G401.6 (cell line): ENCODE measurements at regions not wholly inside any gene's neighbourhood (a gene's known extent, or its start where the extent isn't known, plus 50 kb on each side); places are given as distances from the start of the nearest gene placed in this dataset.
"Not testable (repeated sequence)": the region's sequence is repeated elsewhere in the genome, so short reads cannot be mapped to it uniquely, and the experiment has no call there.

Experiments used
- FAIRE-seq: peaks from 2 replicates; lab custom pipeline; 2012; peaks lifted over from hg19 to GRCh38; lab: Jason Lieb, UNC

DNA sequence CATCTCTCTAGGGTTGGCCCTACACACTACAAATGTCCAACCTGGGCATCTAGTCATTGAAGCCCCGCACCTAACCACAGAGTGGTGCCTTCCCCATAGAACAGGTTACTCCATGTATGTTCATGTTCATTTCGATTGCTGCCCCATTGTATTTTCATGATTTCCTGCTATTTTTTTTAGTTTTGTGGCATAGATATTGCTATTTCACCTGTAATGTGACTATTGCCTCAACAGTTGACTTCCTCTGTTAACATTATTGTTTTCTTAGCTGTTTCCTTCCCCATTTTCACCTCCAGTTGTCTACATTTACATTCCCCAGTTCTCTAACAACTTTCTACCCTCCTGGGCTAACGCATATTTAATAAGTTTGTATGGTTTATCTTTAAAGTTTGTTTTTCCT, 137.7 kb upstream of the RBMS3 start:
- no peak for FAIRE-seq

DNA sequence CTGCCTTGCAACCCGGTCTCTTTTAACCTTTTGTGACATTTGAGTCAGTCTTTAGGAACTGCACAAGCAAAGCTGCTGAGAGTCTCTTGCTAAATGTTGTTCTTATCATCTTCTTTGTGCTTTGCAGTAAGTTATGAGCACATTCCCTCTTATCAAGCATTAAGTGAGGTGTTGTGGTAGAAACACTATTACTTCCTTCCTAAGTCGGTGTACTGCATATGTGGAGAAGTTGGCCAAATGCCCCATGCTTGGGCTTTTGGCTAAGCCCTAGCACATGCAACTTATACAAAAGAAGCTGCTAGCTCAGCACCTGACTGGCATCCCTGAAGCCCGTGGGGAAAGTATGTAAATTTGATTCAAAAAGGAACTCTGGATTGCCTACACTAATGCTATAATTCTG, 136.5 kb upstream of the RBMS3 start:
- FAIRE-seq = no peak

- no peak for FAIRE-seq
Measured at GRCh38 chr3:29144807-29145206, 136.1 kb upstream of the RBMS3 start.

DNA sequence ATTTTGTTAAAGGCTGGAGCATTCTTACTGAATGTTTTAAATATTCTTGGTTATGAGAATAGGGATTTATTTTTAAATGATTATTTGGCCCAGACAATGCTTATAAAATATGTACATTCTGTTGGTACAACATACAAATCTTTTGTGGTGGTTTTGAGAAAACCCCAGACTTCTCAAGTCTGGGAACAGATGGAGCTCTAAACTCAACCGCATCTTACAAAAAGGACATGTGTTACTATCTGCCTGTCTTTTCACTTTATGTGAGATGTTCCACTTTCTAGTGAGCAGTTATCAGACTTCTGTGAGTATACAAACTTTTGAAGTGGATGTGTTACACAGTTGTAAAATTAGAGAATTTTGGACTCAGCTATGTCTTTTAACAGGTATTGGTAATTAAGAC, 135.5 kb upstream of the RBMS3 start:
- no peak for FAIRE-seq

DNA sequence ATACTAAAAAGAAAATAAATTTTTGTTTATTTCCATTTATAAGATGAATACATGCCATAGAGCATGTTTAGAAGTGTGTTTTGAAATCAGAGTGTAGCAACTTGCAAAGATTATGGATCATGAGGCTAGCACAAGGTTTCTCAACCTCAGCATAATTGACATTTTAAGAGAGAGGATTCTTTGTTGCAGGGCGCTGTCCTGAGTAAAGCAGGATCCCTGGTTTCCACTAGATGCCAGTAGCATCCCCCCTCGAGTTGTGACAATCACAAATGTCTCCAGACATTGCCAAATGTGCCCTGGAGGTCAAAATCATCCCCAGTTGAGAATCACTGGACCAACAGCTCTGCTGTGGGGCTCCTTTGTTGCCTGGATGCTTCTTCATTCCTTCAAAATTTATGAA, 128.5 kb upstream of the RBMS3 start:
- no peak for FAIRE-seq

DNA sequence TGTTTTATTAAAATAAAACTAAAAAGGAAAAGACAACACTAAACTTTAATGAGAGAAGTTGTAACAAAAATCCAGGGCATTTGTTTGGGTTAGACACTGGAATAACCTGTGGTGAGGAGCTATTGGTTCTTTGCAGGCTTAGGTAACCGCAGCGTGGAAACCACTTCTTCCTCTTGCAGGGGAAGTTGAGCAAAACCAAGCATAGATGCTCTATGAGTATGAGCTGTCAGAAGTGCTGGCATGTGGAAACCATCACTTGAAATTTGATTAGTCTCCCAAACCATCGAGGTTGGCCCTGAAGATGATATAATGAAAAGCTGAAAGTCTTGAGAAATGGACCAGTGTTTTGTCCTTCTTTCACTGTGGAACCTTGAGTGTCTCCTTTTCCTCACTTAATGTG, 127.1 kb upstream of the RBMS3 start:
- FAIRE-seq = no peak

DNA sequence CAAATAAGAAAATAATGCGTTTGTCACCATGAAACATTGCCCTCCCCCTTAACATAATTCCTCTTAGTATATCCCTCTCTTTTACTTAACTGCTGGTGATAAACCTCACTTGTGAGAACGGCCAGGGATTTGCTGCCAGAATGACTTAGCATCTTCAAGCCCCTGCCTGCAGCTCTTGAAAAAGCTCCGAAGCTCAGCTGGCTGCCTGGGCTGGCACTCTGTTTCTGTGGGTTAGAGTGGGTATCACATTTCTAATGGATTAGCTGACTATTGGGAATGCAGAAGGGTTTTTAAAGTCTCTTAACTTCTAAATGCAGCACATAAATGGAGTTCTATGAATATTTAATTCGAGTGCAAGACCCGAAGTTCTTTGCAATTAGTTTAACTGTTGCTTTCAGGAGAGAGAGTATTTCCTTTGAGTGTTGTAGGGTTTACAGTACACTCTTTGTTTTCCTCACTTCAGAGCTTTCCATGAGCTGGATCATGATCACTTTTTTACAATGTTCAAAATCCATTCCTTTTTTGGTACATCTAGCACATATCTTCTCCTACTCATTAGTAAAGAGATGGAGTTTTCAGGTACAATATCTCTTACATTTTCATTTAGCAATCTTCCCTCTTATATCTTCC, 124.7 kb upstream of the RBMS3 start:
- no peak for FAIRE-seq

DNA sequence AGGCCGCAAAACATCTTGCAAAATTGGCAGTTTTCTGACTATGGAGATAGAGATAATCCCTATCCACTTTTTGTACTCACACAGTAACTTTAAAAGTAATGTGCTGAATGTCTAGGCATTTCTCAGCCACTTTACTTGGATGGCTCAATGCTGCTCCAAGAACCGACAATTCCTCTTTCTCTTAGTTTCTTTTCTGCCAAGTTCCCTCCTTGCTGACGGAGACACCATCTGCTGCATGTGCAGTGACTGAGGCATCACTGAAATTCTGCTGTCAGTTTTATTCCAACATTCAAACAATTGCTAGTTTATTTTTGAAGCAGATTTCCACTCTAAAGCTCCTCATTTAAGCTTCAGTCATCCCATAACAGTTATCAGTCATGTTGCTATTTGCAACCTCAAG, 116.0 kb upstream of the RBMS3 start:
- FAIRE-seq = no peak

GRCh38 chr3:29167180-29167579, 113.7 kb upstream of the RBMS3 start:
- FAIRE-seq = no peak

DNA sequence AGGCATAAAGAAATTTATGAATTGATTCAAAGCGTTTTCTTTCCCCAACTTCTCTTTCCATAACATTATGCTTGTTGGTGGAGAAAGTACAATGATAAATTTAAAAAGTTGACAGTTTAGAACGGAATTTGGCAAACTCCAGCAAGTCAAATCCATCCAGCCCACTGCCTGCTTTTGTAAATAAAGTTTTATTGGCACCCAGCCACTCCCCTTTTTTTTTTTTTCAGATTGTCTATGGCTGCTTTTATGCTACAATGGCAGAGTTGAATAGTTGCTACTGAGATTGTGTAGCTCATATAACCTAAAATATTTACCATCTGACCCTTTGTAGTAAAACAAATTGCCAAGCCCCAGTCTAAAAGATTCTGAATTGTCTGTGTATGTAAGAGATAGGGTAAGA, 112.8 kb upstream of the RBMS3 start:
- no peak for FAIRE-seq

DNA sequence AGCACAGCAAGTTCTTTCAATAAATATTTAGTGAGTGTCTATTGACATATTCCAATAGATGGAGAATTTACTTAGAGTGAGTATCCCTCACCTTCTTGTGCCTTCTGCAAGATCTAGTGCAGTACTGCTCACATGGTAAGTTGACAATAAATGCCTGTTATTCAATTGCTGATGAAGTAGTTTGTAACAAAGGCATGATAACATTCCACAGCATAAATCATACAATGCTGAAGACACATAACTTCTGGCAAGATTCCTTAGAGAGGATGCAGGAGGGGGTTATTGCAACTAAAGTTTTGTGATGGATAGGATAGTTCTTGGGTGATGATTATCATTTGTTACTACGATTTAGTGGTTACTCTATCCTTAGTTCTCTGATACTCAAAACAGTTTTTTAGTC, 112.2 kb upstream of the RBMS3 start:
- no peak for FAIRE-seq

- no peak for FAIRE-seq
Measured at GRCh38 chr3:29169451-29169850, 111.4 kb upstream of the RBMS3 start.

DNA sequence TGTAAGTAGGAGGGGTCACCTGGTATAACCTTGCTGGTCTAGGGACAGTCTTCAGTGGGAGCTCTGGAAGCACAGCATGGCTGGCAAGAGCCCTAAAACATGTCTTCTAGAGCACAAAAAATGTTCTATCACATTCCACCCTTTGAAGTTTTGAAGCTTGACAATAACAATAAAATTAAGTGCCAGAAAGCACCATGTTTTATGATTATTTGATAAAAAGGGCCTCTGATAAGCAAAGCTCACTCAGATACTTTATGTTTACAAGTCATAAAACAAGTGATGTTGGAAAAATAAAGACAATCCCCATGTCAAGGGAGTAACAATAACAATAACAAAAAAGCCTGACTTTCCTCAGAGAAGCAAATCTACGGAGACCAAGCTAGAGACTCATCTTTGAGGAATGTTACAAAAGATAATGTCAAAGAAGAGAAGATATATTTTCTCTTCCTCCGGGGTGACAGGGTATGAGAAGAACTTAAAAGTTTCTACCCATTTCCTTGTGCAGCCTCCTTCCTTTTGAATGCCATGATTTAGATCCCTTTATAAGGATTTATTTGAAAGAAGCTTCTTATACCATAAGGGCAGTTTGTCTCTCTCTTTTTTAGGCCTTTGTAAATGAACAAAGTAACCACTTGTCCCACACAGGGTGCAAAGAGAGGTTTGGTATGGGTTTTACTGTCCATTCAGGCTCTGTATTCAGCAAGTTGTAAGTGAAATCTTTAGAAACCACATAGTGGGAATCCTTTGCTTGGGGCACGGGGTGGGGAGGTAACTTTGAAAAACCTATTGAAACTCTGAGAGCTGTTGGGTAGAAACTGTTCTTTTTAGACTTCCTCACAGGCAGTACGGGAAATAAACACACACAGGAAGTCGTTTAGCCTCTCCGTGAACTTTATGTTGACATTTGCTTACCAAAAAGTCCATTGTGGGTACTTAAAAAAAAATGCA, 109.6 kb upstream of the RBMS3 start:
- no peak for FAIRE-seq

DNA sequence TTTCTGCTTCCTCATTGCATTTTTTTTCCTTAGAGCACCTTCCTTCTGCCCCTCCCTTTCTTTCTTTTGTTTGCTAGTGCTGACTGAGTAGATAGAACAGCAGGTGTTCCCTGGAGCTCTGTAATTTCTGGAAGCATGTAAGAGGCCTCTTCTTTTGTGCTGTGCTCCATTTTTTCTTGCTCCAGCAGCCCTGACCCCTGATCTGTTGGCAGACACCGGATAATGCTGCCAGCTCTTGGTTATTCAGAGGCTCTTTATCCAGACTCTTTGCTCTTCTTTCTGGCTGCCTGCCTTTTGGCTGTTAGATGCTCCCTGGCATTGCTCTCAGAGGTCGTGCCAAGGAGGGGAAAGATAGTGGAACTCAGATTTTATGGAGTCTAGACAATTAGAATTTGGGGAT, 104.4 kb upstream of the RBMS3 start:
- no peak for FAIRE-seq

- FAIRE-seq = no peak
Measured at GRCh38 chr3:29178809-29179793, 101.8 kb upstream of the RBMS3 start.

DNA sequence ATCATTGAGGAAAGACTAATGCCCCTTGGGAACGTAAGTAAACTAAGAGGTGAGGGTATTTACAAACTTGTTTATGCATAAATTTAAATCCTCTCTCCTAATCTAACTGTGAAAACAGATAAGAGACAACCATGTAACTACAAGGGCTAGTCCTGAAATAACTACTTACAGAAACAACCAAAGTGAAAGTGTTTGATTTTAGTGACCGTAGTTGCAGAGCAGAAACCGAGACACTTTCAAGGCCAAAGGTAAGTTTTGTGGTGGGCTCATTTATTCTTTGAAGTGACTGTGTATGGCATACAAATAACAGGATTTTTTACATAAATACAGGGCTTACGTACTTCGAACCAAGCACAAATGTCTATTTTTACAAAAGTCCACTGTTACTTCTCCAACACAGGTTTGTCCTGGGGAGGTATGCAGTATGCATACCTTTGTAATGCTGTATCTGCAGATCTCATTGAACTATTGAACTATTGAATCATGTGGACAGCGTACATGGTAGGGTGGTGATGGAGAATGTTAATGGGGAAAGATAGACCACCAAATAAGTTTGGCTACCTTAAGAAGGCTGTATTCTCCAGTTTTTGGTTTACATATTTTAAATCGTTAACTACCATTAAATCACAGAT, 99.6 kb upstream of the RBMS3 start:
- FAIRE-seq = no peak

DNA sequence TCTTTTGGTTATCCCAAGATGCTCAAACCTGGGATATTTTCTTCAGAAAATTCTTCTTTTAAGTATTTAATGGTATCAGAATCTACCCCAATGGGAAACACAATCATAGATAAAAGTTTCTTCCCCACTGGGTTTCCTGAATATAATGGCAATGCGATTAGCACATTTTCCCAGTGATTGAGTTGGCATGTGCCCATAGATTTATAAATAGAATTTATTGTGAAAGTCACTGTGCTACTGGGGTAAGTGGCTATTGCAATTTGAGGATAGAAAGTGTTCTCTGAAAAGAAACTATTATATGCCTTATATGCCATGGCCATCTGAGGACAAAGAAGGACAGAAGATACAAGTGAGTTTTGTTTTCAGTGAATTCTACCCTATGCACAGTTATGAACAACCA, 99.0 kb upstream of the RBMS3 start:
- no peak for FAIRE-seq

- FAIRE-seq = not testable (repeated sequence)
Measured at GRCh38 chr3:29182828-29183227, 98.0 kb upstream of the RBMS3 start.

- FAIRE-seq = no peak
Measured at GRCh38 chr3:29183346-29184087, 97.4 kb upstream of the RBMS3 start.

- FAIRE-seq = no peak
Measured at GRCh38 chr3:29185706-29186105, 95.2 kb upstream of the RBMS3 start.

DNA sequence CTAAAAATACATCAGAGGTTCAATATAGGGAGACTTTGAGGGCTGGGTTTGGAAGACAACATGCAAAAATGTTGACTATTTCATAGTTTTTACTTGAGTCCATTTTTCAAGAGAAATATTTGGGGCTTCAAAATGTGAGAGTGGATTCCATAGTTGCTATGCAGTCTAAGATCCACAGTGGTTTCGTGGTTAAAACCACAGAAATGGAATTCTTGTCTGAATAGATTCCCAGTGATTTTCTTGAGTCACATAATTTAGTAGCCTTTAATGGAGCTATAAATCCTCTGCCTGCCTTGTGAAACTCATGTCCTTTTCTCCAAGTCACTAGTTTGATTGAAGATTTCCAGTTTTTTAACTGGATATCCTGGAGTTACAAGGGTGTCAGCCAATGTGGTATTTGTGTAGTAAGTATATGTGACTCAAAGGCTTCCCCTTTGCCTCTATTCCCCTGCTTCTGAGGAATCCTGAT, 94.7 kb upstream of the RBMS3 start:
- no peak for FAIRE-seq
